Medulla oblongata (tissue), 1 donor: ENCODE measurements at regions not wholly inside any gene's neighbourhood (a gene's known extent, or its start where the extent isn't known, plus 50 kb on each side); places are given as distances from the start of the nearest gene placed in this dataset.

Experiments used
- DNase-seq: peaks from one replicate; pipeline ENCODE4 v3.0.0-alpha.2; 2015; ENCODE audit errors: extremely low spot score

DNA sequence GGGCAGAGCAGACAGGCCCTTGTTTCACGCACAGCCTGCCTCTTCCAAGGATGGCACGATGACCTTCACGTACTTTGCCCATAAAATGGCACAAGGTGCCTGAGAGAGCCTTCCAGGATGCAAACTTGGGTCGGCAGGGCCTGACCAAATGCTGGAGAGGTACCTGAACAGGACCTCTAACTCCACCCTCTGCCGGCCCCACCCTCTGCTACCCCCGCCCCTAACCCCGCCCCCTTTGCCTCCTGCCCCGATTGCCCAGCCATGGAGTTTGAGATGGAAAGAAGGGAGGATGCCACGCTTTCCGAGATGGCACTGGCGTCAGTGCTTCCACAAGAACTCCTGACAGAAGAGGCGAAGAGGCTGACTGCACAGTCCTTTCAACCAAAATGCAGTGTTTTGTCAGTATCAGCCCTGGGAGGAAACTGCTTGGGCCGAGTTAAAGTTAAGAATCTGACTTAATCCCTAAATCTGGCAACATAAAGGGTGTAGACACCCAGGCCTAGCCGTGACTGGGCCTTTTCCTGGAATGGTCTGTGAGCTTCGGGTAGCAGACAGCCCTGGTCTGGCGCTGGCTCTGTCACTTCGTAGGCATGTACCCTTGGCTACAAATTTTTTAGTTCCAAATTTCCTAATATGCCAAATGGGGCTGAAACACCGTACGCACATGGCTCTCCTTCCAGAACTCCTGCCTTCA, 230.3 kb upstream of the RGMA start:
- no peak for DNase-seq

DNA sequence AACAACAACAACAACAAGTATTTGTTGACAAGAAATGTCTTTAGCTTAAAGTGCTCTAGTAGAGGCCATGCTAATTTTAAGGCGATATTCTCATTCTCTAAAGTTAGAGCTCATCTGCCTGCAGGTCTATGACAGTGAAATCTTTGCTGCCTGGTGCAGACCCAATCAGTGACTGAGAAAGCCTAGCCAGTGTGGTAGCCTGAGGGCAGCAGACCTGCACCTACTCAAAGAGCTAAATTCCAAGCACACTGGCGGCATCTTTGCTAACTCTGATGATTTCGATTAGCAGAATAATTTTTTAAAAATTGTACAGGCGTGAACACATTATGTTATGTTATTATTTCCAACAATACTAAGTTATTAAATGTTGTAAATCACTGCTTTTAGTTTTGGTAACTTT, 228.8 kb upstream of the RGMA start:
- DNase-seq = no peak

DNA sequence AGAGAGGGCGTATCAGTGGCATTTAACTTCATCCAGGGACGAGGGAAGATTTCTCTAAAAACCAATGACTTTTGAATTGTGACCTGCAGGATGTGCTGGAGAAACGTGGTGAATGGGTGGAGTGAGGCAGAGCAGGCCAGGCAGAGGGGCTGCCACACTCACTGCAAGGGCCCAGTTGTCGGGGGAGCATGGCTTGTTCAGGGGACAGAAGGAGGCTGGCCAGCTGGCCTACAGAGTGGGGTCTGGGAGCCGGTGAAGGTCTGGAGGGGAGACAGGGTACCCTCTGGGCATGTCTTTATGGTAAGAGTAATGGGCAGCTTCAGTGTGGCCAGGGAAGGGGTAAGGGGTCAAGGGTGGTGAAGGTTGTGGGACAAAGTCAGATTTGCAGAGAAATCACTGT, 225.2 kb upstream of the RGMA start:
- no peak for DNase-seq

DNA sequence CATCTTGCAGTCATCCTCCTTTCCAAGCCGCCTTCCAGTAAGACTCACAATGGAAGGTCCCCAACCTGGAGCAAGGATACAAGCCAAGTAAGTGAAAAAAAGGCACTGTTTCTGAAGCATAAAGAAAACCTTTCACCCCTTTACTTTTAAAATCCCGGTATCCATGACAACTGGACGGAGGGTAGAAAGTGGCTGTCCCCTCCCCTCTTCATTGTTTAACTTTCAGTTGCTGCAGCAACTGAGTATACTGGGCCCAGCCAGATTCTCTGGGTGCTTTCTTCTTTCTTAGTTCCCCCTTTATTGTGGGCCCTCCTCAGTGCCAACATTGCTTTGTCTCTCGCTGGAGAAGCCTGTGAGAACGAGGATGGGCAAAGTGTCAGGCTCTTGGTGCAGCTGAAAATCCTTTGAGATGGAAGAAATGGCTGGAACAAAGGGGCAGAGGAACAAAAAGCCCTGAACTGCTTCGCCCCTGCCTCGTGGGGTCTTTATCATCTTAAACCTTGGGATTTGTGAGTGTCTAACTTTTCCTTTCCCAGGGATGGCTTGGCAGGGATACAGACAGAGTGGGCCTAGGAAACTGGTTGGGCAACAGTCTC, 224.0 kb upstream of the RGMA start:
- peak; percentile 89 for DNase-seq

DNA sequence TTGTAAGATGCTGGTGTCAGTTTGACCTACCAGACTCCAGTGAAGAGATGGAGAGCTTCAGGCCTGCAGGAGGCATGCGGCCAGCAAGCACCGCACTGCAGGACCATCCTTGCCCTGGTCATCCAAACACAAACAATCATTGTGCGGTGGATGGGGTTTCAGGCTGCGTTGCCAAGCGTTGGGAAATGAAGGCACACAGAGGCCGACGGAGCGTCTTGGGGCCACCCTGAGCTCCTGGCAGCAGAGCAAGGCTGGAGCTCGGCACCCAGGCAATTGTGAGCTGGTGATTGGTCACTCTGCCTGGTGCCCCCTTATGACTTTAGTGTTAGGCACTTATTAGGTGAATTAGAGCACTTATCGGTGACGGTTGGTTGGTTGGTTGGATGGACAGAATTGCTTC, 222.6 kb upstream of the RGMA start:
- DNase-seq = no peak

DNA sequence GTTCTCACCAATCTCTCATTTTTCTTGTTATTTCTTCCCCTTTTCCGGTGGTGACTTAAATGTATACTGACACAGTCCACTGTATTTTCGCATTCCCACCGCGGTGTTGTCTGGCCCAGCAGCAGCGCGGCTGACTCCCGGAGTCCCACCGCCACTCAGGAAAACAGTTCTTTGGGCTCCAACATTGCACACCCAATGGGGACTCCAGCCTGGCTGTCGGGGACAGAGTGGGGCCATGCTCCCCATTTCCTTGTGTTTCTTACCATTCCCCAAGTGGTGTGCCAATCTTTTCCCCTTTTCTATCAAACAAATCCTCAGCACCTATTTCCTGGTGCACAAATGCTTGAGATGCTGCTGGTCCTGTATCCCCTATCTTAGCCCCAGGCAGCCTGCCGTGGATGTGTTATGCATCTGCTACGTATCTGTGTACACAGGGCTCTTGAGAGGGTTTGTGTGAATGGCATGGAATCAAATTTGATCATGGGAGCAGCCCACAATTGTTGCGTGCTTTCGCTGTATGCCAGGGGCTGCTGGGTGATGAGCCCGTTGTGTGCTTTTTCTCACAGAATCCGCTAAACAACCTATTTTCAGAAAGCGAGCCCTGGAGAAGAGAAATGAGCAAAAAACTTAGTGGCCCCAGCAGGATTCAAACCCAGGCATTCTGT, 219.1 kb upstream of the RGMA start:
- no peak for DNase-seq

DNA sequence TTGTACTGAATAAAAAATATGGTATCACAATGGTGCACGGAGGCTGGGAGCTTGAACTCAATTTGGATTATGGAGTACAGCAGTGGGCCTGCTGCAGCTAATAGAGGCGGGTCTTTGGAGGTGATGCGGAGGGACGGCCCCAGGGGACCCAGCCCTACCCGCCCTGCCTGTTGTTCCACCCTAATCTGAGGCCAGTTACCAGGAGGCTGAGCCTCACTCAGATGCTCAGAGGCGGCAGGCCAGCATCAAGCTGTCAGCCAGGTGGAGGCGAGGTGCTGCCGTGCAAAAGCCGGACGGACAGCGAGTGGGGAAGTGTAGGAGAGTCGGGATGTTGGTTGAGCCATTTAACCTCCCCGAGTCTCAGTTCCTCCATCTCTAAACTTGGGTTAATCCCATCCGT, 218.5 kb upstream of the RGMA start:
- no peak for DNase-seq

DNA sequence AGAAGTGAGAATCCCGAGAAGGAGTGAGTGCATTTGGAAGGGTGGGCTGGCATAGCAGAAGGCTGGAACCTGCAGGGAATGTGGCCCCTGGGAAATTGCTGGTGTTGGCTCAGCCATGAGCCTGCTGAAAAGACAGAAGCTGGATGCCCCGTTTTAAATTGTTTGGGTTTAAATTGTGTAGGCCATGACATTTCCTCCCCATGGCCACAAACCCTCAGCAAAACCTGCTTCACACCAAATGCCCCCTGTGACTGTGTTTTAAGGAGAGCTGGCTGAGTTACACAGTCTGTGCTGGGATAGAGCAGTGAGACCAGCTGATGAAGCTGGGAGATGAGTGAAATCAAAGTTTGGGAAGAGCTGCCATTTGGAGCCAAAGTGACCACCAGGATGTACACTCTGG, 216.3 kb upstream of the RGMA start:
- DNase-seq = no peak

DNA sequence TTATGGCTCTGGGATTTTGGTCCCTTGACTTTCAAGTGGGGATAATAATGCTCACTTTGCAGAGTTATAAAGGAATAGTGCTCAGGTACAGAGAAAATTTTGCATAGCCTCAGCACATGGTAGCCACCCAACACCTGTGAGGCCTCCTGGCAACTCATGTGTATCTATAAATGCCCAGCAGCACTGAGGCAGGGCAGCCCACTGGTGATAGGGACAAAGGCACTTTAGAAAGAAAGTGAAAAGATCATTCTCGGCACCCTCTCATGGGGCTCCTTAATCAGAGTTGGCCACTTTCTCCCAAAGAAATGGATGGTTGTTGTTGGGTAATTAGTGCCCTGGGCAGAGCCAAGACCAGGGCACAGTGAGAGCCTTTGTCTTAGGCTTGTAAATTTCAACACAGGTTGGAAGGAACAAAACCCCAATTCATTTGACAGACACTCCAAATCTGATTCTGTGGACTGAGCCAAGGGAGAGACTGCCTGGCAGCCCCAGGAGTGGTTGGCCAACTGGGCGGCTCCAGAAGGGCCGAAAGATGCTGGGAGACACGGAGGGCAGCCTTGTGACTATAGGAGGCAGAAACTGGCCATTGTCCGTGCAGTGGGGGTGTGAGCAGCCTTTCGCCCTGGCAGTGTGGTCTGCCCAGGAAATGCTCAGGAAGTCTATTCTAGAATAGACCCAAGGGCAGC, 213.2 kb upstream of the RGMA start:
- DNase-seq = peak; percentile 89

DNA sequence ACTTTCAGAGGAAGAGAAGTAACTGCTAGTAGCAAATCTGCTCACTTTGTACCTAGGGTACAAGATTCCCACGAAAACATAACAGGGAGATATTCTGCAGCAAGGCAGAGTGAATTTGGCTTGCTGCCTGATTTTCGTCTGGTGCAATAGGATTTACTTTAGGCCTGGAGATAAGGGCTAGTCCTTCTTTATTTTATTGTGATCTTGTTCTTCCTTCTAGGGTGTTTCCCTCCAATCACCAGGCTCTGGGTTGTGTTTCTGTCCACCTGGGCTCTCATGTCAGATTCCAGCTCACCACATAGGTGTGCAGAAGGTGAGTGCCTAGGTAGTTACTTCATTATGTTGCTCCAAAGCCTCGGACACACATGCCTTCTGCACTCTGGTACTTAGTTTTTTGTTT, 211.8 kb upstream of the RGMA start:
- DNase-seq = no peak

DNA sequence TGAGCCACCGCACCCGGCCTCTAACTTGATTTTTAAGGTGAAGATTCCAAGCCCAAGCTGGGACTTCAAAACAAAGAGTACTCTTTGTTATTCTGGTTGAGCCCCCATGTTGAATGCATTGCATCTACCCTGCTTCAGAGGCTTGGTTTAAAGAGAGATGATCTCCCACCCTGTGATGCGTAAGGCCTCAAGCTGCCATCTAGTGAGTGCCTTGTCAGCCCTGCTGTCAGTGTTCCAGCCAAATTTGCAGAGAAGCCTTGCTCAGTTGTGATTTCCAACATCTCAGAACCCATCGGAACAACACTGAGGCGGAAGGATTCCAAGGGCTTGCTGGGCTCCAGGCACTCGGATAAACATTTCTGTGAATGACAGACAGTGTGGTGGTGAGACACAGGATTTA, 210.7 kb upstream of the RGMA start:
- no peak for DNase-seq

DNA sequence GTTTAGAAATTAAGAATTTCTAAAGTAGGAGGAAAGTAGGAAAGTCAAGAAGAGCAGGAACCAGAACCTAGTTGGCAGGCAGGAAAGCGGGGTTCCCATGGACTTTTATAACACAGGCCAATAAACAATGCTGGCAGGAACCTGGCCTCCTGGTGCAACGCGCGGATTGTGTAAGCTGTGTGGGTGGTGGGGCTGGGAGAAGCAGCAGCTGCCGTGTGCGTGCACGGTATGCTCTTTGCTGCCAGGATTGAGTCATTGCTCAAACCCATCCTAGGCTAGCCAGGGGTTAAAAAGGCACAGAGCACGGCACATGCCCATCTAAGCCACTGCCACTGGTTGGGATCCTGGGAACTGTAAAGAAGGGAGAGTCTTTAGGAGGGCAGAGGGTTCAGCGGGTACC, 209.9 kb upstream of the RGMA start:
- DNase-seq = no peak

DNA sequence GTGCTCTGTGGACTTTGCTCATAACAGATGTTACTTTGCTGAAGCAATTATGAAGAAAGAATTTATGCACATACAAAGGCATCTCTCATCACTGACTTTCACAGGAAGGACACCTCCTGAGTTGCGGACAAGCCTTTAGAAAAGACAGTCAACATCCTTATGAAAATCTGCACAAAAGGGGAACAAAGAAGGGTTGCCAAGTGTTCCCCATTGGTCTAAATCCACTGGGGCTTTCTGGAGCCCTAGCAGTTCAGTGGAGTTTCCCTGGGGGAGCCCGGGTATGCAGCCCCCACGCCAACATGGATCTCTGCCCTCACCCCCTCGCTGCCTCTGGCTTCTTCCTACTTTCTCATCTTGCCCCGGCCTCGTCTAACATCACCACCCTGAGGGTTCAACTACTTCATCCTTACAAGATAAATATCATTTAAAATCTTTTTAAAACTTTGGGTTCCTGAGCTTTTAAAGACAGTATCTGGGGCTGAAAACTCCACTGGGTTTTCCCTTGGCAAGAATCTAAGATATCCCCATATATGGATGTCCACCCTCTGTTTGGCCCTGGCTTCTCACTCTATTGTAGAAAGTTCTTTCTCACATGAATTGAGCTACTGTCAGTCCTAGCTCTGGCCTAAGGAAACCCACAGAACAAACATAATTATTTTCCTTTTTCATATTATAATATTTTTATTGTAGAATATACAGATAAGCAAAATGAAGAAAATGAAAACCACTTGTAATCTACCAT, 207.9 kb upstream of the RGMA start:
- DNase-seq = no peak

DNA sequence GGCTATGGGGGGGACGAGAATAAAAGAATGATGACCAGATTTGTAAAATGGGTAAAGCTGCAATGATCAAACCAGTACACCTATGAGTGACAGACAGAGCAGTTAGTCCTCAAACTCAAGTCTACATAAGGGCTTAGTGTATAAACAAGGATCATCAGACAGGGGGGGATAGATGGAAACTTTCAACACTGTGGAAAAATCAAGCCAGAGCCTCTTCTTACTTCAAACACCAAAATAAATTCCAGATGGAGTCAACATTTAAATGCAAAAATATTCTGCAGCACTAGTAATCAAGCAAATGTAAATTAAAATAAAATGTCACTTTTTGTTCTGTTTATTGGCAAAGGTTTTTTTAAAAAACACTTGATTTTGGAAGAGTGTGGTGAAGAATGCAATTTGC, 205.9 kb upstream of the RGMA start:
- DNase-seq = no peak

DNA sequence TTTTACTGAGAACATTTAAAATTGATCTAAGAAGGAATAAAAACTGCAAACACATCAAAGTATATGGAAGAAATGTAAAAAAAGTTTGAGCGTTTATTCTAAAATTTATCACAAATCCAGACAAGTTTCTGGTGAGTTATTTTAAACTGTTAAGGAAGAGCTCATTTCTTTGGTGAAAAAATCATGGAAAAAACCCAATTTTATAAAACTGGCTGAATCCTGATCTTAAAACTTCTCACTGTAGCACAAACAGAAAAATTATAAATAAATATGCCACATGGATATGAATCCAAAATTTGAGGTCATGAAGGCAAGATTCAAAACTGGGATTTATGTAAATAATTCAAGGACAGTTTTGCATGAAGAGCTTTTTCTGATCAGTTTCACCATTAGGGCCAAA, 205.1 kb upstream of the RGMA start:
- no peak for DNase-seq

DNA sequence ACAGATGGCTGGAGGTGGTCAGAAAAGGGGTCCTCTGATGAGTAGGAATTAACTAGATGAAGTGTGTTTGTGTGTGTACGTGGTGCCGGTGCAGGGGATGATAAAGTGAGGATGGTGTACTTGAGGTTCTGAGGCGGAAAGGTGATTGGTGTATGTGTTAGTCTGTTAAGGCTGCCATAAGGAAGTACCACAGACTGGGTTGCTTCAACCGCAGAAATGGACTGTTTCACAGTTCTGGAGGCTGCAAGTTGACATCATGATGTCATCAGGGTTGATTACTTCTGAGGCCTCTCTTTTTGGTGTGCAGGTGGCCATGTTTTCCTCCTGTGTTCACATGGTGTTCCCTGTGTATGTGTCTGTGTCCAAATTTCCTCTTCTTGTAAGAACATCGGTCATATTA, 202.4 kb upstream of the RGMA start:
- no peak for DNase-seq

DNA sequence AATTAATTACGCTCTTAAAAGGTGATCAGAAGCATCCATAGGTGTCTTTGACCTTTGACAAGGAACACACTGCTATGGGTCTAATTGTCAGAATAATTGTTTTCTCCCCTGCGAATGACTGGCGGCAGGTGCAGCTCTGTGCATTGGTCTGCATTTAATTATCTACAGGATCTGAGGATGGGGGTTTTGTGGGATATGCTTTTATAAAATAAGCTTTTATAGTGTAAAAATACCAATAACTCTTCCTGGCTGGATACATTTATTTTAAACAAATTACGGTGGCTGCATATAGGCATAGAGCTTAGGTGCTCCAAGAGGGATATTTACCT, 201.6 kb upstream of the RGMA start:
- DNase-seq = no peak

DNA sequence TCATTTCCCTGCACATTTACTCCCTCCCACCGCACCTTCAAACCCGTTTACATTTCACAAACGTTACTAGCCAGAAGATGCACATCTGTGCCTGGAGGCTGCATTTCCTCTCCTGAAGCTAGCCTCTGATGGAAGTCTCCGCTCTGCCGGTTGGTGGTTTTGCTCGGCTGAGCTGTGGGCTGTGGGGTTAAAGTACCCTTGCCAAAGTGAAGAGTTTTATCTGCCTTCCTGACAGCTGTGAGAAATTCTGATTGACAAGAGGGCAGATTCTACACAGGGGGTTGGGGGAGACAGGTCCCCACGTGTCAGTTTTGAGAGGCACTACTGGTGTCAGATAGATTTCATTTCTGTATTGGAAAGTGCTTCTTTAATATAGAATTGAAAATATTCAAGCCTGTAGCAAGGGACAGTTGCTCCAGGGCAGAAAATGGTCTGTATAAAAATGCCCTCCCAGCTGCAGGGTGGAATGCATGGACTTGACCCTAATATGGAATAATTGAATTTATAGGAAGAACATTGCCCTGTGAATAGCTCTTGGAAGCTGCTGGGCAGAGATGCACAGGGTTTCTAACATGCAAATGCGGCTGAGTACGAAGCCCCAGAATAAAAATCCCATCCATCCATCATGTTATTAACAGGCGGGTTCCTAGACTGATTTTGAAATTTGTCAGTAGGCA, 201.1 kb upstream of the RGMA start:
- DNase-seq = no peak

DNA sequence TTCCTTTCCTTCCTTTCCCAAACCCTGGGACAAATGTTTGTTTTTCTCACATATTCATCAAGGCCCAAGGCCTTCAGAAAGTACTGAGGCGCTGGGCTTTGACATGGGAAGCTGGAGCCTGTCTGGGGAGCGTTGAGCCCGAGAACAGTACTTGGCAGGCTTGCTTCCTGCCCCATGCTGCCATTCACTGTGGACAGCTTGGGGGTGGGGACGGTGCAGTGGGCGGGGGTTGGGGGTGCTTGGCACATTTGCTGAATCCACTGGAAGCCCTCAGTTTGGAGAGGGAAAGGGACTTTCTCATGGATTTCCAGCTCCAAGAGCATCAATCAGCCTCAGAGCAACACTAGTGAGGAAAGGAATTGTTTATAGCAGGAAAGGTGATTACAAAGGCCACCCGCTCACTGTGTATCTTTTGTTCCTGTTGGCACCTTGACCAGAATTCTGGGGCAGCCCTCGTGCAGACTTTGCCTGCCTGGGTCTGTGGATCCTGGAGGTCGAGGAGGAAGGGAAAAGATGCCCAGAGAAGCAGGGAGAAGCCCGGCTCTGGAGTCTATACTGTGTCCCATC, 199.8 kb upstream of the RGMA start:
- peak; percentile 62 for DNase-seq

DNA sequence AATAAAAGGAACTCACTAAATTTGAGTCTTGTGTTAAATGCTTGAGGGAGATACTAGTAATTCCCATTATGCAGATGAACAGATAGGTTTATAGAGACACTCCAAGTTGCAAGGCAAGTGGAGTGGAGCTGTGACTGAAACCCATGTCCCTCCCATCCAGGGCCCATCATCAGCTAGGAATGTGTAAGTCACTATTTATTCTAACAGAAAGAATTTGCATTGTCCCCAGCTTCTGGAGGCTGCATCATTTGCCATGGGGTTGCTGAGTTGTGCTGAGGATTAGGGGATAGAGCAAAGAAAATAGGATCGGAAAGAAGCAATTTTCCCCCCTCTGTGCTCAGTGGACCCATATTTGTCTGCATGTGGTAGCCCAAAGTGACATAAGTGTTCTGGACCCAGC, 197.4 kb upstream of the RGMA start:
- no peak for DNase-seq

DNA sequence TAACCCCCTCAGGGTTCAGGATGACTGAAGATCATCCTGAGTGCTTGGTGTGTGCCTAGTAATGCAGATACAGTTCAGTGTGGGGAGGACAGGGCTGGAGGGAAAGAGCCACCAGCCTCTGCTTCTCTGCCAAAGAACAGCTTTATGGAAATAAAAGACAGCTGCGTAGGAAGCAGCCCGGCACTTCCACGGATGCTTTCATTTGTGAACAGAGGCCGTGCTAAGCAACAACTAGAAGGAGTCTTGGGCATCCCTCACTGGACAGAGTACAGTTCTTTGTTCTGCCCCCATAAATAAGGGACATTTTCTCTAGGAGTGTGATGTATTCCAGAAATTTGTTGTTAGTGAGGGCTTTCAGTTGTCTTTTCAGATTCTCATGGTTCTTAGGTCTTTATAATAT, 194.8 kb upstream of the RGMA start:
- peak; percentile 56 for DNase-seq
